GM12892 (cell line): ENCODE measurements at regions not wholly inside any gene's neighbourhood (a gene's known extent, or its start where the extent isn't known, plus 50 kb on each side); places are given as distances from the start of the nearest gene placed in this dataset.

ENCODE experiments used
- POLR2A ChIP-seq: IDR thresholded peaks from 2 replicates; pipeline ENCODE4 v1.6.1; 2011; ENCODE audit warnings: low read depth, low read length, control low read depth
- POLR2AphosphoS5 ChIP-seq: IDR thresholded peaks from 2 replicates; pipeline ENCODE4 v1.6.1; 2011; ENCODE audit warnings: low read depth, low read length, control low read depth

DNA sequence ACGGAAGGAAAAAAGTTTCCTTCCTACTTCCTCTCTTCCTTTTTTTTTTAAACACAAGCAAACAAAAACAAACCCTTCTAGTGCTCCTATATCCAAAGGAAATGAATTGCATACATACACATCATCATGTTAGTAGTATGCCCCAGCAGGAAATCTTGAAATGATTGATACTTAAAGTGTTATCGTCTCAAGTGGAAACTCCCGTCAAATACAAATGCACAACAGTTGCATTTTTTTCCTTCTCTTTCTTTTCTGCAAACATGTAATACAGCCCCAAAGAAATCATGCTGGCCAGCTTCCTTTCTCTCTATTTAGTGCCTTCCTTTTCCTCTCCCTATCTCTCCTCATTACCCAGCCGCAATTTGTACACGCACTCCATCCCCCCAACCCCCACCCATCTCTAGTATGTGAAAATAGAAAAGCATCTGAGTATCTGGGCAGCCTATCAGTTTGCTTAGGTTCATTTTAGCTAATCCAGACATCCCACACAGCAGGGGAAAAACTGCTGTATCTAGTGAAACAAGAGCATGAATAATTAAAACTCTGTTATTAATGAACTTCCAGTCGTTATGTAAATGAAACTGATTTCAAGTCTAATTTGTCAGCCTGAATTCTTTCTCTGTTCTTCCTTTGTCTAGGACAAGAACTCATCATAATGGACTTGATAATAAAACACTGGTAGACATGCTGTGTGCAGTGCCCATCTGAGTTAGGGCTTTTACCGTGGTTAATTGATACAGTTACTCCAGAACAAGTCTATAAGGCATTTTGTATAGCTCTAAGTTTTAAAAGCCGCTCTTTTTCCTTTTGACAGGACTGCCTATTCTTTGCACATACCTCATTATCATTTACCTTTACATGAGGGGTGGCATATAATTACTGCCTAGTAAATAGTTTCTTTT lies 336.5 kb upstream of the ADGRL2 start:
- TF ChIP-seq POLR2A (no peak), POLR2AphosphoS5 (no peak)
